Suprapubic skin (tissue), 4 donors: ENCODE measurements at regions not wholly inside any gene's neighbourhood (a gene's known extent, or its start where the extent isn't known, plus 50 kb on each side); places are given as distances from the start of the nearest gene placed in this dataset.

Experiments
- DNase-seq, 2 donors: peaks; one replicate each; pipeline ENCODE4 v3.0.0-alpha.2; 2019; ENCODE audit warnings: low spot score in 2 of 2
- H3K27ac ChIP-seq: fragments of 200-600 bp; sonication (generic); one replicate; pipeline ENCODE4 v1.5.1; 2019
- H3K27me3 ChIP-seq: fragments of 200-600 bp; sonication (generic); one replicate; pipeline ENCODE4 v1.5.1; 2019
- H3K36me3 ChIP-seq: fragments of 200-600 bp; sonication (generic); one replicate; pipeline ENCODE4 v1.5.1; 2019
- H3K4me1 ChIP-seq: fragments of 200-600 bp; sonication (generic); one replicate; pipeline ENCODE4 v1.5.1; 2019
- H3K4me3 ChIP-seq: fragments of 200-600 bp; sonication (generic); one replicate; pipeline ENCODE4 v1.5.1; 2019; ENCODE audit warnings: mild to moderate bottlenecking
- H3K9me3 ChIP-seq: fragments of 200-600 bp; sonication (generic); one replicate; pipeline ENCODE4 v1.5.1; 2019
- EP300 ChIP-seq: sonication (generic); formaldehyde crosslinking; IDR thresholded peaks from one replicate; pipeline ENCODE4 v1.6.1; 2017; ENCODE audit warnings: antibody characterized with exemption
- POLR2A ChIP-seq, 2 donors: fragments of 450-650 bp; IDR thresholded peaks; one replicate each; pipeline ENCODE4 v1.6.1; 2017; ENCODE audit warnings: antibody characterized with exemption in 2 of 2, mild to moderate bottlenecking in 2 of 2, moderate library complexity in 2 of 2
- POLR2AphosphoS5 ChIP-seq, 3 donors: sonication (generic); formaldehyde crosslinking; IDR thresholded peaks; one replicate each; pipeline ENCODE4 v1.6.1; 2017; ENCODE audit warnings: antibody characterized with exemption in 3 of 3
- WGBS: methylation state at CpG from one replicate; pipeline ENCODE4 v1.1.5; 2018; 5-methylcytosine and 5-hydroxymethylcytosine counted together
- TF ChIP-seq, protein P1 (sequence below), 2 donors: fragments of 200-600 bp in 1 of 2; fragments of 450-650 bp in 1 of 2; sonication (generic) in 1 of 2; IDR thresholded peaks; one replicate each; pipeline ENCODE4 v1.5.1; 2016 to 2019; ENCODE audit warnings: antibody characterized with exemption in 2 of 2, mild to moderate bottlenecking in 1 of 2, moderate library complexity in 1 of 2

DNA sequence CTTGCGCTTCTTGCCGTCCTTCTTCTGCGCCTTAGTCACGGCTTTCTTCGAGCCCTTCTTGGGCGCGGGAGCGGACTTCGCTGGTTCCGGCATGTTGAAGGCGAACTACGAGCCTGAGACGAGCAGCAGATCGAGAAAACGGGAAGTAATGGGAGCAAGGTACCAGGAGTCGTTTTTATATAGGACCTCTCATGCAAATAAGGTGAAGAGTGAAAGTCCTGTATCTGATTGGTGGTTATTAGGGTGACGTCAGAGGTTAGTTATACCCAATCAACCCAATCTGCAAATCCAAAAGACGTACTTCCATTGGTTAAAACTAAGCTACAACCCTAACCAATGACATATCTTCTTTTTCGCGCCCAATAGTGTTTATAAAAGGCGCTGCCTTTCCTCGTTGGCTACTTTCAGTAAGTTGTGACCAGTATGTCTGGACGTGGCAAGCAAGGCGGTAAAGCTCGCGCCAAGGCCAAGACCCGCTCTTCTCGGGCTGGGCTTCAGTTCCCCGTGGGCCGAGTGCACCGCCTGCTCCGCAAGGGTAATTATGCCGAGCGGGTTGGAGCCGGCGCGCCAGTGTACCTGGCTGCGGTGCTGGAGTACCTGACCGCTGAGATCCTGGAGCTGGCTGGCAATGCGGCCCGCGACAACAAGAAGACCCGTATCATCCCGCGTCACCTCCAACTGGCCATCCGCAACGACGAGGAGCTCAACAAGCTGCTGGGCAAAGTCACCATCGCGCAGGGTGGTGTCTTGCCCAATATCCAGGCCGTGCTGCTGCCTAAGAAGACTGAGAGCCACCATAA lies 100.6 kb upstream of the PRSS16 start:
- Histone ChIP-seq H3K4me1 (peaks cover 22% of the 10 kb centered on the region), H3K9me3 (no peaks in the 10 kb centered on the region), H3K27me3 (no peaks in the 10 kb centered on the region), H3K27ac (peak overlapping the region; percentile 91), H3K36me3 (no peaks in the 10 kb centered on the region), H3K4me3 (peak overlapping the region; percentile 67)
- TF ChIP-seq POLR2A (IDR thresholded peaks at IDR 0.05) = peak; percentile 84 to 88
- TF ChIP-seq EP300 = no peak
- TF ChIP-seq POLR2AphosphoS5 (IDR thresholded peaks at IDR 0.05) = peak; percentile 74 to 98 (median 89)
- WGBS = under 1% methylated on average over 37 of the region's 51 CpGs
- DNase-seq = peak; percentile 88 to 90

DNA sequence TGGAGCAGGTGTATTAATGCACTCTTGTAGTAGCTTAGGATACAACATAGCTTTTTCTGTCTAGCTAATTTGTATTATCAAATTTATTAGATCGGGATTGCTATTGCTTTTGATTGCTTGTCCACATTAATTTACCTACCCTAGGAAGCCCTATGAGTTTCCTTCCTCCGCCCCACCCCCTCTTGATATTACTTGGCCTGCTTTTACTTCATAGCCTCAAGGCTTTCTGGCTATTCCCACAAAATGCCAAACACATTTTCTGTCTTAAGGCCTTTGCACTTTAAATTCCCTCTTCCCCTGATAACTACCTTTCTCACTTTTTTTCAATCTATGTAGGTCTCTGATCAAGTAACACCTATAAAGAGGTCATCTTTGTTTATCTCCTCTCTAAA lies 99.1 kb upstream of the PRSS16 start:
- TF ChIP-seq, protein P1, sequence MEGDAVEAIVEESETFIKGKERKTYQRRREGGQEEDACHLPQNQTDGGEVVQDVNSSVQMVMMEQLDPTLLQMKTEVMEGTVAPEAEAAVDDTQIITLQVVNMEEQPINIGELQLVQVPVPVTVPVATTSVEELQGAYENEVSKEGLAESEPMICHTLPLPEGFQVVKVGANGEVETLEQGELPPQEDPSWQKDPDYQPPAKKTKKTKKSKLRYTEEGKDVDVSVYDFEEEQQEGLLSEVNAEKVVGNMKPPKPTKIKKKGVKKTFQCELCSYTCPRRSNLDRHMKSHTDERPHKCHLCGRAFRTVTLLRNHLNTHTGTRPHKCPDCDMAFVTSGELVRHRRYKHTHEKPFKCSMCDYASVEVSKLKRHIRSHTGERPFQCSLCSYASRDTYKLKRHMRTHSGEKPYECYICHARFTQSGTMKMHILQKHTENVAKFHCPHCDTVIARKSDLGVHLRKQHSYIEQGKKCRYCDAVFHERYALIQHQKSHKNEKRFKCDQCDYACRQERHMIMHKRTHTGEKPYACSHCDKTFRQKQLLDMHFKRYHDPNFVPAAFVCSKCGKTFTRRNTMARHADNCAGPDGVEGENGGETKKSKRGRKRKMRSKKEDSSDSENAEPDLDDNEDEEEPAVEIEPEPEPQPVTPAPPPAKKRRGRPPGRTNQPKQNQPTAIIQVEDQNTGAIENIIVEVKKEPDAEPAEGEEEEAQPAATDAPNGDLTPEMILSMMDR (IDR thresholded peaks at IDR 0.05) = no peak
- TF ChIP-seq POLR2AphosphoS5 (IDR thresholded peaks at IDR 0.05) (no peak), EP300 (no peak), POLR2A (IDR thresholded peaks at IDR 0.05) (no peak)
- DNase-seq = no peak
- H3K9me3 ChIP-seq = no peaks in the 10 kb centered on the region
- H3K36me3 ChIP-seq = no peaks in the 10 kb centered on the region
- no peak overlapping the region for H3K4me3 ChIP-seq
- peaks cover 22% of the 10 kb centered on the region for H3K4me1 ChIP-seq
- H3K27me3 ChIP-seq = no peaks in the 10 kb centered on the region
- 84% methylated on average over 2 of the region's 2 CpGs for WGBS
- no peak overlapping the region for H3K27ac ChIP-seq

DNA sequence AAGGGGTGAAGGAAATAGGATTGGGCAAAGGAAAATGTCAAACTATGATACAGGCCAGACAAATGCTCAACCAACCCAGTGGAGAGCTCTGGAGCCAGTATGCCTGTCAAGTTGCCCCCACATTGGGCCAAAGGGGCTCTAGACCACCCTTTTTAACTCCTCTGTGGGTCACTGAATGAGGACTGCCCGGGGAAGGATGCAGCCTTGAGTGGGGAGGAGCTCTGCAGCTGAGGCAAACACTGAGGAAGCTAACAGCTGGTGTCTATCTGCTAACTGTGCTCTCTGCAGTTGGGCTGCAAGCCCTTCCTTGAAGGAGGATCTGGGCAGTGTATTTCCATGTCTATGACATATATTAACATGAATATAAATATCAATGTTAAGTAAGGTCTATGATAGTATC lies 98.4 kb upstream of the PRSS16 start:
- Histone ChIP-seq H3K27ac (no peak overlapping the region), H3K36me3 (no peaks in the 10 kb centered on the region), H3K4me1 (peaks cover 17% of the 10 kb centered on the region), H3K27me3 (no peaks in the 10 kb centered on the region), H3K9me3 (no peaks in the 10 kb centered on the region), H3K4me3 (no peak overlapping the region)
- no peak for DNase-seq
- 73% methylated on average over 1 of the region's 1 CpG for WGBS
- TF ChIP-seq POLR2AphosphoS5 (IDR thresholded peaks at IDR 0.05) = no peak
- TF ChIP-seq, protein P1 (IDR thresholded peaks at IDR 0.05) = no peak
- no peak for TF ChIP-seq EP300
- no peak for TF ChIP-seq POLR2A (IDR thresholded peaks at IDR 0.05)

DNA sequence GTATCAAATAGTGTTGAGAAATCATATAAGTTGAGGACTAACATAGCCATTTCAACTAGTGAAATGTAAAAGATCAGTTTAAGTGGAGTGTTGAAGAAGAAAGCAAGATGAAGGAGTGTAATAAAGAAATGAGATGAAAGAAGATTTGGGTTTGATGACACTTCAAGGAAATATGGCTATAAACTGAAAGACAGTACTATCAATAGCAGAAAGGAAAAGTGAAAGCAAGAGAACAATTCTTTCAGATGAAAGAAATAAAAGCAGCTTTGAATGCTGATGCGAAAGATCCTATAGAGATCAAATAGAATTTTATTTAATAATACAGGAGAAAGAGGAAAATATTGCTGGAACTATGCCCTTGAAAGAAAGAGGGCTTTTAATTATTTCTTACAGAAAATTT lies 92.8 kb upstream of the PRSS16 start:
- no peak for DNase-seq
- WGBS = 95% methylated on average over 1 of the region's 1 CpG
- no peak overlapping the region for H3K27ac ChIP-seq
- H3K27me3 ChIP-seq = no peaks in the 10 kb centered on the region
- peaks cover 10% of the 10 kb centered on the region for H3K4me1 ChIP-seq
- H3K9me3 ChIP-seq = no peaks in the 10 kb centered on the region
- no peak overlapping the region for H3K4me3 ChIP-seq
- no peak for TF ChIP-seq EP300
- TF ChIP-seq, protein P1 (IDR thresholded peaks at IDR 0.05) = no peak
- no peak for TF ChIP-seq POLR2A (IDR thresholded peaks at IDR 0.05)
- TF ChIP-seq POLR2AphosphoS5 (IDR thresholded peaks at IDR 0.05) = no peak
- H3K36me3 ChIP-seq = no peaks in the 10 kb centered on the region

DNA sequence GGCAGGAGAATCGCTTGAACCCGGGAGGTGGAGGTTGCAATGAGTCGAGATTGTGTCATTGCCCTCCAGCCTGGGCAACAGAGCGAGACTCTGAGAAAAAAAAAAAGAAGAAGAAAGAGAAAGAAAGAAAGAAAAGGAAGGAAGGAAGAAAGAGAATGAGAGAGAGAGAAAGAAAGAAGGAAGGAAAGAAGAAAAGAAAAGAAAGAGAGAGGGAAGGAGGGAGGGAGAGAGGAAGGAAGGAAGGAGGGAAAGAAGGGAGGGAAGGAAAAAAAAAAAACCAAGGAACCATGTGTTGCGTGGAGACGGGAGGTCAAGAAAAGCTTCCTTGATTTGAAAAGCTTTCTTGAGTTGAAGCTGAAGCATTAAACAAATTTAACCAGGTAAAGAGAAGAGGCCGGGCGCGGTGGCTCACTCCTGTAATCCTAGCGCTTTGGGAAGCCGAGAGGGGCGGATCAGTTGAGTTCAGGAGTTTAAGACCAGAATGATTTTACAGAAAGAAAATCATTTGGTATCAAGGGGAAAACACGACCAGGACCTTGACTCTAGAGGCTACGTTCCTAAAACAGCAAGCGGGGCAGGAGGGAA lies 90.5 kb upstream of the PRSS16 start:
- 37% methylated on average over 15 of the region's 15 CpGs for WGBS
- Histone ChIP-seq H3K4me1 (peaks cover 10% of the 10 kb centered on the region), H3K4me3 (peak overlapping the region; percentile 48), H3K36me3 (no peaks in the 10 kb centered on the region), H3K27me3 (no peaks in the 10 kb centered on the region), H3K9me3 (no peaks in the 10 kb centered on the region), H3K27ac (no peak overlapping the region)
- TF ChIP-seq EP300 (no peak), POLR2A (IDR thresholded peaks at IDR 0.05) (no peak), POLR2AphosphoS5 (IDR thresholded peaks at IDR 0.05) (no peak)
- TF ChIP-seq, protein P1 (IDR thresholded peaks at IDR 0.05) = no peak
- no peak for DNase-seq
